ENCODE measurements at regions not wholly inside any gene's neighbourhood (a gene's known extent, or its start where the extent isn't known, plus 50 kb on each side); places are given as distances from the start of the nearest gene placed in this dataset.
"Not testable (repeated sequence)": the region's sequence is repeated elsewhere in the genome, so short reads cannot be mapped to it uniquely, and the experiment has no call there.

GRCh38 chr1:228870041-228870713, 134.9 kb downstream of the RHOU start:
- DNase-seq, result no peak

- no peak for DNase-seq
These were observed 136.2 kb downstream of the RHOU start for GRCh38 chr1:228871314-228872061.

DNA sequence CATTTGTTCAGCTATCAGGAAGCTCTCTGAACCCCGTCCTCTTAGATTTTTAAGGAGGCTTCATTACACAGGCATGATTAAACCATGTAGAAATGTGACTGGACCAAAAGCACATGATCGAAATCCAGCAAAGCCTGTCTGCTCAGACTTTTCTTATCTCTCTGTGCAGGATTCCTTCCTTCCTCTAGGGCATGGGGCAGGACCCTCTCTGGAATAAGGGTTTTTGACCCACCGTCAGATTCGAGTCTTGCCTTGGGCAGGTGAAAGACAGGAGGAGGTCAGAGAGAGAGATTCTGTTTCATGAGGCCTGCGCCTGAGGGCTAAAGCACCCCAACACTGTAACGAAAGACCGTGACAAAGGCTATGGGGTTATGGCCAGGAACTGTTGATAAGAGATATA, 136.8 kb downstream of the RHOU start:
- no peak for DNase-seq

DNA sequence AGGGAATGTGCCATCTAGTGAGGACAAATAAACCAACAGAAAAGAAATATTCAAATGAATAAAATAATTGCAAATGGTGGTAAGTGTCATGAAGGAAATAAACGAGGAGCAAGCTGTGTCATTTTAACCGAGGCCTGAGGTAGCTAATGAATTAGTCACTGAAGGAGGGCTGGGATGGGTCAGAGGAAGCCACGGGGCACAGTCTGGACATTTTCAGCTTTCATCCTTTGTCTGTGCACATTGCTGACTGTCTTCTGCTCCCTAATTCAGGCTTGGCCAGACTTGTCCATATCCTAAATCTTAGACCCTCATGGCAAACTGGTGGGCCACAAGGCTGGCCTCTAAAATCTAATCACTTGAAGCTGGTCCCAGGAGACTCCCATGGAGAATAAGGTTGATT, 138.4 kb downstream of the RHOU start:
- no peak for DNase-seq

- no peak for DNase-seq
These were observed 140.5 kb downstream of the RHOU start for GRCh38 chr1:228875741-228876140.

- DNase-seq, result no peak
These were observed 140.9 kb downstream of the RHOU start for GRCh38 chr1:228876187-228876586.

DNA sequence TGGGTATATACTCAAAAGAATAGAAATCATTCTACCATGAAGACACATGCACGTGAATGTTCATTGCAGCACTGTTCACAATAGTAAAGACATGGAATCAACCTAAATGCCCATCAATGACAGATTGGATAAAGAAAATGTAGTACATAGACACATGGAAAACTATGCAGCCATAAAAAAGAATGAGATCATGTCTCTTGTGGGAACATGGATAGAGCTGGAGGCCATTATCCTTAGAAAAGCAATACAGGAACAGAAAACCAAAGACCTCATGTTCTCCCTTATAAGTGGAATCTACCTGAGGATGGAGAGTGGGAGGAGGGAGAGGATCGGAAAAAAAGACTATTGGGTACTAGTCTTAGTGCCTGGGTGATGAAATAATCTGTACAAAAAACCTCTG, 143.9 kb downstream of the RHOU start:
- no peak for DNase-seq

GRCh38 chr1:228882041-228882770, 146.9 kb downstream of the RHOU start:
- DNase-seq, result no peak

GRCh38 chr1:228882771-228883450, 147.6 kb downstream of the RHOU start:
- no peak for DNase-seq

DNA sequence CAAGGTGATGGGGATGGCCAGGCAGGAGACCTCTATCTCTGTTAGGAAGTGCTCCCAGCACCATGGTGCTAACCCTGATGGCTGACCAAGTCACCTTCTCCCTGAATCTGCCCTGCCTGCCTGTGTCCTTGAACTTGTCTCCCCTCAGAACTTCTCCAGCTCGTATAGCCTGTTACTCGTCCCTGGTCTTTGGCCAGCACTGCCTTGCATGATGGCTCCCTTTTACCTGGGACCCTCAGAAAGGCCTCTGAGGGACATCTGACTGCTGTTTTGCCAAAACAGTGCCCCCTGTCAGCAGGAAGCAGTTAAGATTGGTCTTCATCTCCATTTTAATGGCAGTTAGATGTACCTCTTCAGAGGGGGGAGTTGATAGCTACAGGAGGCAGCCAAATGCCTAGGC, 148.3 kb downstream of the RHOU start:
- DNase-seq, result no peak

DNA sequence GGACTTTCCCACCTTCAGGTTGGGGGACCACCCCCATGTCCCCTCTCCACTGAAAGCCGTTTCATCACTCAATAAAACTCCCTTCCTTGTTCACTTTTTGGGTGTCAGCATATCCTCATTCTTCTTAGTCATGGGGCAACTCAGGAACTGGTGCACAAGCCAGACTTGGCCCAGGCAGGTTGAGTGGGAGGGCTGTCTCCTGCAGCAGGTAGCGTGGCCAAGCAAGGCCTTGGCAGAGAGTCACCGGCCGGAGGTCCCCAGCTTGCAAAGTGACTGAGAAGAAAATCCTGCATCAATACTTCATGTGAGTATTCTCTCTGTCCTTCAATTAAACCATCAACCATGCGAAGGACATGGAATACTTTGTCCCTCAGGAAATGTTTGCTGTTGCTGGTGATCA, 148.9 kb downstream of the RHOU start:
- no peak for DNase-seq

DNA sequence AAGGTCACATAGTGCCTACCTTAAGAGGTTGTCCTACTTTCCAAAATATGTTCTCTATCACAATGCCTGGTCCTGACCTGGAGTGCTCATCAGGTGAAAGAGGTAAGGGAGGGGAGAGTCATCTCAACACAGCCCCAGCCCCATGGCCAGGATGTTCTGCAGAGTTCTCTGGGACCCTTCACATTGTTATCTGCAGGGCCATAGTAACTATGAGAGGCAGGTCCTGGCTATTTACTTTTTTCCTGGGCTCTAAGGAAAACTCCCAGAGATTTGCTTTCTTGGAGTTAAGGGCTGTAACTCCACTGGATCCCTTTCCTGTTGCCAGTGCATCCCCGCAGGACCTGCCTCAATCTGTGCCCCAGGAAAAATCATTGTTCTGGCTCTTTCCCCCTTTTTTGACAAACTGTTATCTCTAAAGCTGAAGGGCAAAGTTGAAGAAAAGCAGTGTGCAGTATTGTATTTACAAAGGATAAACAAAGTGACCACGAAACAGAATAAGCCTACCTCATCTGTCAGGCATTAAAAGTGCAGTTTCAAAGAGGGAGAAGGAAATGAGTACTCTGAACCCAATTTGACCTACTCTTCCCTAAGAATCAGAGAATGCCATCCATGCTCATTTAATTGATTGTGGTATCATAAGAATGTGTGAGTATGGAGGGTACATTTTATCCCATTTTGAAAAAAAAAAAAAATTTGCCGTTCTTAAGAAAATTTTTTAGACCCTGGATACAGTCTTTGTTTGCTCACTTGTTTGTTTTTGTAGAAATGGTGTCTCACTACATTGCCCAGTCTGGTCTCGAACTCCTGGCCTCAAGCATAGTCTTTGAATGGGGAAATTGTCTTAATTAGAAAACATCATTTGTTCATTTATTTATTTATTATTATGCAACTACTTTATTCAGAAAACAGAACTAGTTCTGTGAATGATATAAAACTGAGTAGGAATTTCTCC, 149.6 kb downstream of the RHOU start:
- DNase-seq, result no peak

DNA sequence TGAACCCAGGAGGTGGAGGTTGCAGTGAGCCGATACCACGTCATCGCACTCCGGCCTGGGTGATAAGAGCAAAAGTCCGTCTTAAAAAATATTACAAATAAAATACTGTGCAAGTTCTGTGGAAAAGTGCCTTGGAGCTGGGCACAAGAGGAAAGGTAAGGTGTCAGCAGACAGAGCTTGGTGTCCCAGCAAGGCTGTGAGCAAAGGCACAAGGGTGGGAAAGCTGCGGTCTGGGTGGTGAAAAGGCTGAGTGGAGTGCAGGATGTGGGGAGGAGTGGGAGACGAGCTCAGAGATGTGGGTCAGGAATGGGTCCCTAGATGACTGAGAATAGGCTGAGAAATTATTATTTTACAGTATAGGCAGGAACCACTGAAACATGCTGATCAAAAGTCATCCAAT, 150.6 kb downstream of the RHOU start:
- no peak for DNase-seq

DNA sequence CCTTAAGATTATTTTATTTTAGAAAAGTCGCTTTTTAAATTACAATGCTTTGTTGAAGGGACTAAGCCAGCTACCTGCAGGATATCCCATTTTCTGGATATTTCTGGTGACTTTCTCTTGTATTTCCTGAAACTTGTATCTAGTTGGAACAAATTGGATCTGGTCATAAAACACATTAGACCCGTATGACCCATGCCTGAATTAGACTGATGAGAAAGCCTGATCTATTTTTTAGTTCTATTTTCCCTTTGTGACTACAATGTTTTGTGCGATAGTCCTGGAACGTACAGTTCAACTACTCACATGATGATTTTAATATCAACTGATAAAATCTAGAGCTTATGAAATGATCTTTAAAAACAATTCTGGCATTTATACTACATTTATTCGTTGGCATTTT, 151.8 kb downstream of the RHOU start:
- DNase-seq, result no peak

GRCh38 chr1:228887960-228888359, 152.7 kb downstream of the RHOU start:
- DNase-seq, result no peak

DNA sequence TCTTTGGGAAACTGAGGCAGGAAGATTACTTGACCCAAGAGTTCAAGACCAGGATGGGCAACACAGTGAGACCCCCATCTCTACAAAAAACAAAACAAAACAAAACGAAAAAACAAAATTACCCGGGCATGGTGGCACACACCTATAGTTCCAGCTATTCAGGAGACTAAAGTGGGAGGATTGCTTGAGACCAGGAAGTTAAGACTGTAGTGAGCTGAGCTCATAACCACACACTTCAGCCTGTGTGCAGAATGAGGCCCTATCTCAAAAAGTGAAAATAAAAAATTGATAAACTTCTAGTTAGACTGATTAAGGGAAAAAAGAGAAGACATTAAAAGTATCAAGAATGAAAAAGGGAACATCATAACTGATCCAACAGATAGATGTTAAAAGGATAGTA, 154.0 kb downstream of the RHOU start:
- no peak for DNase-seq

- no peak for DNase-seq
These were observed 156.2 kb downstream of the RHOU start for GRCh38 chr1:228891272-228892034.

DNA sequence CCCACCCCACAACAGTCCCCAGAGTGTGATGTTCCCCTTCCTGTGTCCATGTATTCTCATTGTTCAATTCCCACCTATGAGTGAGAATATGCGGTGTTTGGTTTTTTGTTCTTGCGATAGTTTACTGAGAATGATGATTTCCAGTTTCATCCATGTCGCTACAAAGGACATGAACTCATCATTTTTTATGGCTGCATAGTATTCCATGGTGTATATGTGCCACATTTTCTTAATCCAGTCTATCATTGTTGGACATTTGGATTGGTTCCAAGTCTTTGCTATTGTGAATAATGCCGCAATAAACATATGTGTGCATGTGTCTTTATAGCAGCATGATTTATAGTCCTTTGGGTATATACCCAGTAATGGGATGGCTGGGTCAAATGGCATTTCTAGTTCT, 156.9 kb downstream of the RHOU start:
- not testable (repeated sequence) for DNase-seq

- DNase-seq, result no peak
These were observed 159.2 kb downstream of the RHOU start for GRCh38 chr1:228894442-228894989.

GRCh38 chr1:228897901-228898300, 162.6 kb downstream of the RHOU start:
- no peak for DNase-seq

GRCh38 chr1:228898582-228898992, 163.3 kb downstream of the RHOU start:
- no peak for DNase-seq
